GM23338 (cell line): ENCODE measurements at regions not wholly inside any gene's neighbourhood (a gene's known extent, or its start where the extent isn't known, plus 50 kb on each side); places are given as distances from the start of the nearest gene placed in this dataset.

Experiments used
- ATAC-seq: fragments of 200-7000 bp; cut with Tn5 transposase; 3 replicates; pipeline ENCODE4 v1.9.1; 2020
- DNase-seq: peaks from one replicate; pipeline ENCODE4 v3.0.0-alpha.2; 2015; ENCODE audit warnings: low spot score
- H2AFZ ChIP-seq: fragments of 200-600 bp; sonication (generic); 2 replicates; pipeline ENCODE4 v1.8.0; 2016; ENCODE audit warnings: antibody characterized with exemption, mild to moderate bottlenecking, moderate library complexity
- H3F3A ChIP-seq: fragments of 200-600 bp; sonication (generic); replicated peaks from 2 replicates; pipeline ENCODE4 v1.8.0; 2017; ENCODE audit warnings: antibody characterized with exemption, mixed run types, low read depth
- H3K27ac ChIP-seq: fragments of 200-600 bp; sonication (generic); 2 replicates; pipeline ENCODE4 v1.6.1; 2016; ENCODE audit warnings: low read depth
- H3K27me3 ChIP-seq: fragments of 200-600 bp; sonication (generic); 2 replicates; pipeline ENCODE4 v1.8.0; 2016; ENCODE audit warnings: mild to moderate bottlenecking, mixed run types, moderate library complexity; ENCODE audit not compliant: insufficient read depth
- H3K36me3 ChIP-seq: fragments of 200-600 bp; sonication (generic); 2 replicates; pipeline ENCODE4 v1.8.0; 2016; ENCODE audit warnings: mild to moderate bottlenecking; ENCODE audit not compliant: insufficient read depth
- H3K4me1 ChIP-seq: fragments of 200-600 bp; sonication (generic); 2 replicates; pipeline ENCODE4 v1.8.0; 2016; ENCODE audit warnings: mild to moderate bottlenecking, moderate library complexity; ENCODE audit not compliant: insufficient read depth
- H3K4me2 ChIP-seq: fragments of 200-600 bp; sonication (generic); 2 replicates; pipeline ENCODE4 v1.7.1; 2017; ENCODE audit warnings: mixed run types
- H3K4me3 ChIP-seq: fragments of 200-600 bp; sonication (generic); 2 replicates; pipeline ENCODE4 v1.6.1; 2016; ENCODE audit warnings: mixed run types
- H3K79me2 ChIP-seq: fragments of 200-600 bp; sonication (generic); replicated peaks from 2 replicates; pipeline ENCODE4 v1.8.0; 2017; ENCODE audit warnings: mild to moderate bottlenecking; ENCODE audit not compliant: insufficient read depth
- H3K9me2 ChIP-seq: fragments of 200-600 bp; sonication (generic); 2 replicates; pipeline ENCODE4 v1.8.0; 2017; ENCODE audit not compliant: insufficient read depth
- H4K20me1 ChIP-seq: fragments of 200-600 bp; sonication (generic); replicated peaks from 2 replicates; pipeline ENCODE4 v1.8.0; 2017; ENCODE audit warnings: mild to moderate bottlenecking; ENCODE audit not compliant: insufficient read depth
- H3K27ac Mint-ChIP-seq: 2 replicates; pipeline ENCODE4 v1.8.0; 2020; ENCODE audit warnings: inconsistent platforms, mild to moderate bottlenecking, moderate library complexity, mixed read lengths
- H3K27me3 Mint-ChIP-seq: 3 replicates; pipeline ENCODE4 v1.8.0; 2022; ENCODE audit warnings: low read depth, mild to moderate bottlenecking, moderate library complexity, mixed read lengths, inconsistent platforms; ENCODE audit not compliant: insufficient read depth, poor library complexity
- H3K36me3 Mint-ChIP-seq: 3 replicates; pipeline ENCODE4 v1.8.0; 2021; ENCODE audit warnings: low read depth, mild to moderate bottlenecking, inconsistent platforms, moderate library complexity, mixed read lengths
- H3K4me1 Mint-ChIP-seq: 3 replicates; pipeline ENCODE4 v1.8.0; 2020; ENCODE audit warnings: mild to moderate bottlenecking, inconsistent platforms, mixed read lengths
- H3K4me3 Mint-ChIP-seq: 3 replicates; pipeline ENCODE4 v1.8.0; 2021; ENCODE audit warnings: moderate library complexity, mild to moderate bottlenecking, inconsistent platforms, mixed read lengths
- H3K9me3 Mint-ChIP-seq: 3 replicates; pipeline ENCODE4 v1.8.0; 2020; ENCODE audit warnings: moderate library complexity, mild to moderate bottlenecking, inconsistent platforms, mixed read lengths
- CREB1 ChIP-seq: fragments of 250-450 bp; sonication (Bioruptor Pico); IDR thresholded peaks from 2 replicates; pipeline ENCODE4 v1.5.0; 2020; ENCODE audit warnings: low read depth, mild to moderate bottlenecking, moderate library complexity
- EZH2 ChIP-seq: fragments of 200-600 bp; sonication (generic); IDR thresholded peaks from one replicate; pipeline ENCODE4 v1.8.0; 2017; ENCODE audit warnings: antibody characterized with exemption, mild to moderate bottlenecking, low read depth; ENCODE audit not compliant: unreplicated experiment
- JUNB ChIP-seq: IDR thresholded peaks from one replicate; pipeline ENCODE4 v1.6.1; 2016; ENCODE audit warnings: antibody characterized with exemption; ENCODE audit not compliant: unreplicated experiment
- POLR2AphosphoS5 ChIP-seq: IDR thresholded peaks from 2 replicates; pipeline ENCODE4 v1.6.1; 2016; ENCODE audit warnings: antibody characterized with exemption, low read depth
- ZNF114 ChIP-seq: fragments of 250-450 bp; sonication (Bioruptor Pico); IDR thresholded peaks from 2 replicates; pipeline ENCODE4 v1.5.0; 2020; ENCODE audit warnings: mild to moderate bottlenecking, moderate library complexity
- ZNF331 ChIP-seq: fragments of 250-450 bp; sonication (Bioruptor Pico); IDR thresholded peaks from 2 replicates; pipeline ENCODE4 v1.5.0; 2020; ENCODE audit warnings: low read depth, mild to moderate bottlenecking, moderate library complexity
- TF ChIP-seq, protein P1 (sequence below), 2 experiments: fragments of 200-600 bp in 1 of 2; sonication (generic) in 1 of 2; conservative IDR thresholded peaks; 2 replicates each; pipeline versions ENCODE4 v1.5.1 to v1.6.1; 2016 to 2017; ENCODE audit warnings: antibody characterized with exemption in 2 of 2, low read depth in 2 of 2, mild to moderate bottlenecking in 2 of 2, moderate library complexity in 1 of 2
- TF ChIP-seq, protein P2 (sequence below): IDR thresholded peaks from one replicate; pipeline ENCODE4 v1.6.1; 2018; ENCODE audit warnings: antibody characterized with exemption; ENCODE audit not compliant: unreplicated experiment
- TF ChIP-seq, protein P3 (sequence below): IDR thresholded peaks from 2 replicates; pipeline ENCODE4 v1.6.1; 2016; ENCODE audit warnings: antibody characterized with exemption

DNA sequence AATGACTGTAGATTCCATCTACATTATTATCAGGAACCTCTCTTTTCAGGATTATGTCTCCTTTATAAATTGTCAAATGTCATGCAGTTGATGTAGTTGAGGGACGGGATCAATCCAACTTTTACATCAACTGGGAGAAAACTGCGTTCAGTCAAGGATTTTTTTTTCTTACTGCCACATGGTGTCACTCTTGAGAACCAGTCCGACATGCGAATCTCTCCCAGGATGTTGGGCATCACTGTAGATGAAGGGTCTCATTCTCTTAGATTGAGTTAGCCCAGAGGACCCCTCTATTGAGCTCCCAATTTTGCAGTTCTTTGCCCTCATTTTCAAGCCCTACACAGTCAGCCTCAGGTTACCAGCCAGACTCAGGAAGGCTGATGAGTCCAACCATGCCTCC is 120.3 kb upstream of the PTPRZ1 start:
- no peaks in the 10 kb centered on the region for H3K9me3 Mint-ChIP-seq
- H3K27ac Mint-ChIP-seq: no peak overlapping the region
- peaks cover 8% of the 10 kb centered on the region; the same call in 1 of the 2 replicates for H3K9me2 ChIP-seq
- no peaks in the 10 kb centered on the region for H3K27me3 Mint-ChIP-seq
- H3K79me2 ChIP-seq: no peaks in the 10 kb centered on the region
- H2AFZ ChIP-seq: 0 out of 2 replicates have a peak overlapping the region, but pooled peaks have one; percentile 11
- no peaks in the 10 kb centered on the region; the same call in 1 of the 2 replicates for H3F3A ChIP-seq
- H3K4me2 ChIP-seq: no peak overlapping the region
- ATAC-seq: peak; percentile 71
- no peak overlapping the region for H3K4me3 ChIP-seq
- peaks cover 11% of the 10 kb centered on the region for H3K4me1 ChIP-seq
- H3K4me1 Mint-ChIP-seq: peaks cover 26% of the 10 kb centered on the region
- H3K36me3 Mint-ChIP-seq: no peaks in the 10 kb centered on the region
- DNase-seq: peak; percentile 64
- no peaks in the 10 kb centered on the region for H3K27me3 ChIP-seq
- no peaks in the 10 kb centered on the region for H4K20me1 ChIP-seq
- no peak overlapping the region for H3K27ac ChIP-seq
- no peaks in the 10 kb centered on the region for H3K36me3 ChIP-seq
- TF ChIP-seq, protein P1, sequence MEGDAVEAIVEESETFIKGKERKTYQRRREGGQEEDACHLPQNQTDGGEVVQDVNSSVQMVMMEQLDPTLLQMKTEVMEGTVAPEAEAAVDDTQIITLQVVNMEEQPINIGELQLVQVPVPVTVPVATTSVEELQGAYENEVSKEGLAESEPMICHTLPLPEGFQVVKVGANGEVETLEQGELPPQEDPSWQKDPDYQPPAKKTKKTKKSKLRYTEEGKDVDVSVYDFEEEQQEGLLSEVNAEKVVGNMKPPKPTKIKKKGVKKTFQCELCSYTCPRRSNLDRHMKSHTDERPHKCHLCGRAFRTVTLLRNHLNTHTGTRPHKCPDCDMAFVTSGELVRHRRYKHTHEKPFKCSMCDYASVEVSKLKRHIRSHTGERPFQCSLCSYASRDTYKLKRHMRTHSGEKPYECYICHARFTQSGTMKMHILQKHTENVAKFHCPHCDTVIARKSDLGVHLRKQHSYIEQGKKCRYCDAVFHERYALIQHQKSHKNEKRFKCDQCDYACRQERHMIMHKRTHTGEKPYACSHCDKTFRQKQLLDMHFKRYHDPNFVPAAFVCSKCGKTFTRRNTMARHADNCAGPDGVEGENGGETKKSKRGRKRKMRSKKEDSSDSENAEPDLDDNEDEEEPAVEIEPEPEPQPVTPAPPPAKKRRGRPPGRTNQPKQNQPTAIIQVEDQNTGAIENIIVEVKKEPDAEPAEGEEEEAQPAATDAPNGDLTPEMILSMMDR (conservative IDR thresholded peaks at IDR 0.05; ENCODE audit: low read depth in 2 of 2): peak; percentile 60 to 79
- TF ChIP-seq POLR2AphosphoS5: no peak
- H3K4me3 Mint-ChIP-seq: no peak overlapping the region

DNA sequence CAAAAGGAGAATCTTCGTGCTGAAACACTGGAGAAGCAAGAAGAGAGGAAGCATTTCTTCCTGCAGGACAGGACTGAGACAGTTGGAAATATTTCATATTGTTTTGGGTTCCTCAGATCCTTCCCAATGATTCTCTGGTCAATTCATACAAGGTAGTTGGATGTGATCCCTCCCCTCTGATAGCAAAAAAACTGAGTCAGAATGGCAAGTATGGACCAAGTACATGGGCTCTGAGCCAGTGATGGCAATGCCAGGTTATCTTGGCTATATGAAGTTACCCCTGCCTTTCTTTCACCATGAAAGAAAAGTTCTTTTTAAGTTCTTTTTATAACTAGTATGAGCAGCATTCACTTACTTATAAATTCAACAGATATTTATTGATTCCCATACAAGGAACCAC is 124.4 kb upstream of the PTPRZ1 start:
- Mint-ChIP-seq H3K9me3 (no peaks in the 10 kb centered on the region), H3K27ac (no peak overlapping the region), H3K36me3 (no peaks in the 10 kb centered on the region), H3K4me1 (peaks cover 12% of the 10 kb centered on the region), H3K27me3 (no peaks in the 10 kb centered on the region), H3K4me3 (no peak overlapping the region)
- no peak for ATAC-seq
- Histone ChIP-seq H3K27me3 (no peaks in the 10 kb centered on the region), H3K27ac (no peak overlapping the region), H3F3A (no peaks in the 10 kb centered on the region), H4K20me1 (no peaks in the 10 kb centered on the region), H3K36me3 (no peaks in the 10 kb centered on the region), H3K9me2 (peaks cover 5% of the 10 kb centered on the region; the same call in 1 of the 2 replicates), H3K4me3 (no peak overlapping the region), H3K79me2 (no peaks in the 10 kb centered on the region), H3K4me1 (no peaks in the 10 kb centered on the region), H3K4me2 (no peak overlapping the region), H2AFZ (no peak overlapping the region)
- DNase-seq: no peak
- TF ChIP-seq ZNF114 (no peak), EZH2 (no peak), CREB1 (CRISPR knock-in tag) (no peak), JUNB (no peak), ZNF331 (CRISPR knock-in tag) (no peak)
- TF ChIP-seq, protein P1 (conservative IDR thresholded peaks at IDR 0.05; ENCODE audit: low read depth in 2 of 2): no peak
- TF ChIP-seq, protein P2, sequence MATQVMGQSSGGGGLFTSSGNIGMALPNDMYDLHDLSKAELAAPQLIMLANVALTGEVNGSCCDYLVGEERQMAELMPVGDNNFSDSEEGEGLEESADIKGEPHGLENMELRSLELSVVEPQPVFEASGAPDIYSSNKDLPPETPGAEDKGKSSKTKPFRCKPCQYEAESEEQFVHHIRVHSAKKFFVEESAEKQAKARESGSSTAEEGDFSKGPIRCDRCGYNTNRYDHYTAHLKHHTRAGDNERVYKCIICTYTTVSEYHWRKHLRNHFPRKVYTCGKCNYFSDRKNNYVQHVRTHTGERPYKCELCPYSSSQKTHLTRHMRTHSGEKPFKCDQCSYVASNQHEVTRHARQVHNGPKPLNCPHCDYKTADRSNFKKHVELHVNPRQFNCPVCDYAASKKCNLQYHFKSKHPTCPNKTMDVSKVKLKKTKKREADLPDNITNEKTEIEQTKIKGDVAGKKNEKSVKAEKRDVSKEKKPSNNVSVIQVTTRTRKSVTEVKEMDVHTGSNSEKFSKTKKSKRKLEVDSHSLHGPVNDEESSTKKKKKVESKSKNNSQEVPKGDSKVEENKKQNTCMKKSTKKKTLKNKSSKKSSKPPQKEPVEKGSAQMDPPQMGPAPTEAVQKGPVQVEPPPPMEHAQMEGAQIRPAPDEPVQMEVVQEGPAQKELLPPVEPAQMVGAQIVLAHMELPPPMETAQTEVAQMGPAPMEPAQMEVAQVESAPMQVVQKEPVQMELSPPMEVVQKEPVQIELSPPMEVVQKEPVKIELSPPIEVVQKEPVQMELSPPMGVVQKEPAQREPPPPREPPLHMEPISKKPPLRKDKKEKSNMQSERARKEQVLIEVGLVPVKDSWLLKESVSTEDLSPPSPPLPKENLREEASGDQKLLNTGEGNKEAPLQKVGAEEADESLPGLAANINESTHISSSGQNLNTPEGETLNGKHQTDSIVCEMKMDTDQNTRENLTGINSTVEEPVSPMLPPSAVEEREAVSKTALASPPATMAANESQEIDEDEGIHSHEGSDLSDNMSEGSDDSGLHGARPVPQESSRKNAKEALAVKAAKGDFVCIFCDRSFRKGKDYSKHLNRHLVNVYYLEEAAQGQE: no peak
- TF ChIP-seq, protein P3, sequence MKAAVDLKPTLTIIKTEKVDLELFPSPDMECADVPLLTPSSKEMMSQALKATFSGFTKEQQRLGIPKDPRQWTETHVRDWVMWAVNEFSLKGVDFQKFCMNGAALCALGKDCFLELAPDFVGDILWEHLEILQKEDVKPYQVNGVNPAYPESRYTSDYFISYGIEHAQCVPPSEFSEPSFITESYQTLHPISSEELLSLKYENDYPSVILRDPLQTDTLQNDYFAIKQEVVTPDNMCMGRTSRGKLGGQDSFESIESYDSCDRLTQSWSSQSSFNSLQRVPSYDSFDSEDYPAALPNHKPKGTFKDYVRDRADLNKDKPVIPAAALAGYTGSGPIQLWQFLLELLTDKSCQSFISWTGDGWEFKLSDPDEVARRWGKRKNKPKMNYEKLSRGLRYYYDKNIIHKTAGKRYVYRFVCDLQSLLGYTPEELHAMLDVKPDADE: no peak
